WTC11 (cell line): ENCODE measurements at regions not wholly inside any gene's neighbourhood (a gene's known extent, or its start where the extent isn't known, plus 50 kb on each side); places are given as distances from the start of the nearest gene placed in this dataset.

Experiments used
- ATAC-seq: fragments of 200-7000 bp; cut with Tn5 transposase; 2 replicates; pipeline ENCODE4 v1.10.0; 2021; ENCODE audit warnings: mild to moderate bottlenecking, moderate library complexity
- CTCF ChIA-PET: fragments of 300-600 bp; sonication (Branson Sonifier 250); formaldehyde crosslinking; loops from one replicate; lab custom pipeline; 2021; ENCODE audit warnings: antibody characterized with exemption; lab: Charles Lee
- POLR2A ChIA-PET: fragments of 350-600 bp; sonication (Branson Sonifier 250); formaldehyde crosslinking; loops from one replicate; lab custom pipeline; 2021; ENCODE audit warnings: antibody characterized with exemption; lab: Charles Lee
- DNase-seq: peaks from one replicate; pipeline ENCODE4 v3.0.0; 2021; ENCODE audit warnings: low spot score
- H3K27ac Mint-ChIP-seq: 2 replicates; pipeline ENCODE4 v1.8.0; 2021; ENCODE audit warnings: mixed read lengths
- H3K27me3 Mint-ChIP-seq: 2 replicates; pipeline ENCODE4 v1.8.0; 2021; ENCODE audit warnings: low read depth, mild to moderate bottlenecking, moderate library complexity, mixed read lengths
- H3K36me3 Mint-ChIP-seq: 2 replicates; pipeline ENCODE4 v1.8.0; 2021; ENCODE audit warnings: mixed read lengths
- H3K4me1 Mint-ChIP-seq: 2 replicates; pipeline ENCODE4 v1.8.0; 2022; ENCODE audit warnings: mixed read lengths
- H3K4me3 Mint-ChIP-seq: 2 replicates; pipeline ENCODE4 v1.8.0; 2021; ENCODE audit warnings: mild to moderate bottlenecking, moderate library complexity, mixed read lengths
- H3K9me3 Mint-ChIP-seq: 2 replicates; pipeline ENCODE4 v1.8.0; 2021; ENCODE audit warnings: mixed read lengths
- ATF1 ChIP-seq: sonication (generic); formaldehyde crosslinking; IDR thresholded peaks from 2 replicates; pipeline ENCODE4 v1.8.1; 2023; ENCODE audit warnings: mild to moderate bottlenecking, moderate library complexity, missing genetic modification reagents
- CREB1 ChIP-seq: sonication (generic); formaldehyde crosslinking; IDR thresholded peaks from 2 replicates; pipeline ENCODE4 v1.8.0; 2023; ENCODE audit warnings: mild to moderate bottlenecking, missing genetic modification reagents
- ESRRA ChIP-seq: sonication (generic); formaldehyde crosslinking; IDR thresholded peaks from 2 replicates; pipeline ENCODE4 v1.8.1; 2022; ENCODE audit warnings: mild to moderate bottlenecking, missing genetic modification reagents, borderline replicate concordance
- ETV6 ChIP-seq: sonication (generic); formaldehyde crosslinking; IDR thresholded peaks from 2 replicates; pipeline ENCODE4 v1.8.1; 2022; ENCODE audit warnings: mild to moderate bottlenecking, missing genetic modification reagents
- JUN ChIP-seq: sonication (generic); formaldehyde crosslinking; IDR thresholded peaks from 2 replicates; pipeline ENCODE4 v1.8.0; 2023; ENCODE audit warnings: mild to moderate bottlenecking, missing genetic modification reagents
- MAX ChIP-seq: sonication (generic); formaldehyde crosslinking; IDR thresholded peaks from 2 replicates; pipeline ENCODE4 v1.8.0; 2022; ENCODE audit warnings: mild to moderate bottlenecking, missing genetic modification reagents
- MXD4 ChIP-seq: fragments of 250-450 bp; sonication (Bioruptor Pico); IDR thresholded peaks from 2 replicates; pipeline ENCODE4 v1.8.0; 2021; ENCODE audit warnings: mild to moderate bottlenecking, moderate library complexity, borderline replicate concordance
- MYBL2 ChIP-seq: sonication (generic); formaldehyde crosslinking; IDR thresholded peaks from 2 replicates; pipeline ENCODE4 v1.8.1; 2023; ENCODE audit warnings: mild to moderate bottlenecking, moderate library complexity, missing genetic modification reagents
- SMAD3 ChIP-seq: sonication (generic); formaldehyde crosslinking; IDR thresholded peaks from 2 replicates; pipeline ENCODE4 v1.8.0; 2022; ENCODE audit warnings: missing genetic modification reagents, mild to moderate bottlenecking, borderline replicate concordance
- TCF7 ChIP-seq: sonication (generic); formaldehyde crosslinking; IDR thresholded peaks from 2 replicates; pipeline ENCODE4 v1.8.0; 2022; ENCODE audit warnings: mild to moderate bottlenecking, low read depth, missing genetic modification reagents, moderate library complexity
- TEAD1 ChIP-seq: sonication (generic); formaldehyde crosslinking; IDR thresholded peaks from 2 replicates; pipeline ENCODE4 v1.8.0; 2022; ENCODE audit warnings: mild to moderate bottlenecking, missing genetic modification reagents
- USF1 ChIP-seq: sonication (generic); formaldehyde crosslinking; IDR thresholded peaks from 2 replicates; pipeline ENCODE4 v1.8.0; 2022; ENCODE audit warnings: mild to moderate bottlenecking, missing genetic modification reagents
- USF2 ChIP-seq: sonication (generic); formaldehyde crosslinking; IDR thresholded peaks from 2 replicates; pipeline ENCODE4 v1.8.1; 2023; ENCODE audit warnings: mild to moderate bottlenecking, missing genetic modification reagents, moderate library complexity
- ZNF232 ChIP-seq: sonication (generic); formaldehyde crosslinking; IDR thresholded peaks from 2 replicates; pipeline ENCODE4 v1.8.0; 2022; ENCODE audit warnings: mild to moderate bottlenecking, missing genetic modification reagents
- ZNF396 ChIP-seq: fragments of 250-450 bp; sonication (Bioruptor Pico); IDR thresholded peaks from 2 replicates; pipeline ENCODE4 v1.8.0; 2021; ENCODE audit warnings: mild to moderate bottlenecking, moderate library complexity, borderline replicate concordance
- ZNF416 ChIP-seq: fragments of 250-450 bp; sonication (Bioruptor Pico); IDR thresholded peaks from 2 replicates; pipeline ENCODE4 v1.9.0; 2021; ENCODE audit warnings: mild to moderate bottlenecking, inconsistent platforms
- ZNF512 ChIP-seq: sonication (generic); formaldehyde crosslinking; IDR thresholded peaks from 2 replicates; pipeline ENCODE4 v1.8.1; 2022; ENCODE audit warnings: missing genetic modification reagents, borderline replicate concordance
- ZNF671 ChIP-seq: fragments of 250-450 bp; sonication (Bioruptor Pico); IDR thresholded peaks from 2 replicates; pipeline ENCODE4 v1.8.0; 2021; ENCODE audit warnings: mild to moderate bottlenecking
- TF ChIP-seq, protein P1 (sequence below): fragments of 250-450 bp; sonication (Bioruptor Pico); IDR thresholded peaks from 2 replicates; pipeline ENCODE4 v1.9.0; 2021; ENCODE audit warnings: mild to moderate bottlenecking
- TF ChIP-seq, protein P2 (sequence below): sonication (generic); formaldehyde crosslinking; IDR thresholded peaks from 2 replicates; pipeline ENCODE4 v1.8.1; 2022; ENCODE audit warnings: low read depth, mild to moderate bottlenecking, moderate library complexity, missing genetic modification reagents, borderline replicate concordance

- no peak for TF ChIP-seq USF1 (CRISPR knock-in tag)
- TF ChIP-seq ZNF416 (CRISPR knock-in tag): no peak
- TF ChIP-seq CREB1 (CRISPR knock-in tag): no peak
- TF ChIP-seq TEAD1 (CRISPR knock-in tag): no peak
These were observed 257.5 kb downstream of the MZT1 start (continued) for GRCh38 chr13:72469906-72470305.

DNA sequence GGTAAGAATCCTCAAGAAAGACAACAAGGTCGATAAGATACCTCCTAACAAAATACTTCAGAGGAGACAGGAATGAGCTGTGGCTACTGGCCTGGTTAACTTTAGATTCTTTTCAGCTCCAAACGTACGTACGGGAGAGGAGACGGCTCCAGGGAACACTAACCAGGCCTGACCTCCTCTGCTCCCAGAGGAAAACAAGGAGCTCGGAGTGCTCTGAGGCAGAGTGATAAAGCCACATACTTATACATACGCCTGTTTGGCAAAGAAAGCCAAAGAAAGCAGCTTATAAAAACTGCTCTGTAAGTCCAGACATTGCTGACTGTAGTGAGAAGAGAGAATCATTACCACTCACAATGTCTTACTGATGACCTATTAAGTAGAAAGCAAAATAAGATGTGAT, 263.9 kb downstream of the MZT1 start:
- no peaks in the 10 kb centered on the region for H3K36me3 Mint-ChIP-seq
- ChIA-PET POLR2A (no interaction called here), CTCF (no interaction called here)
- ATAC-seq (peak; percentile 38; the same call in 1 of the 2 replicates), DNase-seq (no peak)
- TF ChIP-seq ESRRA (CRISPR knock-in tag) (no peak), JUN (no peak), ATF1 (no peak)
- TF ChIP-seq, protein P1, sequence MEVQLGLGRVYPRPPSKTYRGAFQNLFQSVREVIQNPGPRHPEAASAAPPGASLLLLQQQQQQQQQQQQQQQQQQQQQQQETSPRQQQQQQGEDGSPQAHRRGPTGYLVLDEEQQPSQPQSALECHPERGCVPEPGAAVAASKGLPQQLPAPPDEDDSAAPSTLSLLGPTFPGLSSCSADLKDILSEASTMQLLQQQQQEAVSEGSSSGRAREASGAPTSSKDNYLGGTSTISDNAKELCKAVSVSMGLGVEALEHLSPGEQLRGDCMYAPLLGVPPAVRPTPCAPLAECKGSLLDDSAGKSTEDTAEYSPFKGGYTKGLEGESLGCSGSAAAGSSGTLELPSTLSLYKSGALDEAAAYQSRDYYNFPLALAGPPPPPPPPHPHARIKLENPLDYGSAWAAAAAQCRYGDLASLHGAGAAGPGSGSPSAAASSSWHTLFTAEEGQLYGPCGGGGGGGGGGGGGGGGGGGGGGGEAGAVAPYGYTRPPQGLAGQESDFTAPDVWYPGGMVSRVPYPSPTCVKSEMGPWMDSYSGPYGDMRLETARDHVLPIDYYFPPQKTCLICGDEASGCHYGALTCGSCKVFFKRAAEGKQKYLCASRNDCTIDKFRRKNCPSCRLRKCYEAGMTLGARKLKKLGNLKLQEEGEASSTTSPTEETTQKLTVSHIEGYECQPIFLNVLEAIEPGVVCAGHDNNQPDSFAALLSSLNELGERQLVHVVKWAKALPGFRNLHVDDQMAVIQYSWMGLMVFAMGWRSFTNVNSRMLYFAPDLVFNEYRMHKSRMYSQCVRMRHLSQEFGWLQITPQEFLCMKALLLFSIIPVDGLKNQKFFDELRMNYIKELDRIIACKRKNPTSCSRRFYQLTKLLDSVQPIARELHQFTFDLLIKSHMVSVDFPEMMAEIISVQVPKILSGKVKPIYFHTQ (CRISPR knock-in tag): no peak
- no peak overlapping the region for H3K4me3 Mint-ChIP-seq
- H3K4me1 Mint-ChIP-seq: peaks cover 4% of the 10 kb centered on the region
- H3K27ac Mint-ChIP-seq: no peak overlapping the region
- H3K27me3 Mint-ChIP-seq: peaks cover 4% of the 10 kb centered on the region
- no peaks in the 10 kb centered on the region for H3K9me3 Mint-ChIP-seq

DNA sequence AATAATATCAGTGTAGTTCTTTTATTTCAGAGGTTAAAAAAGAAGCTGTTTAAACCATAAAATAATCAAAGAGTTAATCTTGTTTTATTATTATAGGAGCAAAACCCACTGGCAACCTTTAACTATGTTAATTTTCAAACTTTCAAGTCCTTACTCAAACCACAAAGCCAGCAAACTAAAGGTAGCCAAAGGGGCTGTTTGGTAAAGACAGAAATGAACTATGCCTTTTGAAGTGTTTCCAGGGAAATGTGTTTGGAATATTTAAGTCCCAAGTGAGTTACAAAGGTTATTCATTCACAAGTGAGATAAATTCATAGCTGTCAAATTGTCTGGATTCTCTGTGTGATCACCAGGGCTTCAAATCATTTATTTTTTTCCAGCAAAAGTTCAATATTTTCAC, 264.7 kb downstream of the MZT1 start:
- CTCF ChIA-PET: no interaction called here
- Mint-ChIP-seq H3K36me3 (no peaks in the 10 kb centered on the region), H3K9me3 (no peaks in the 10 kb centered on the region)
- ATAC-seq: no peak
- no peak for DNase-seq
- no peak for TF ChIP-seq MYBL2 (CRISPR knock-in tag)
- no peak for TF ChIP-seq SMAD3 (CRISPR knock-in tag)
- no peak for TF ChIP-seq MXD4 (CRISPR knock-in tag)
- no peak for TF ChIP-seq ETV6 (CRISPR knock-in tag)
- TF ChIP-seq, all 79 proteins: peak for 0
- peaks cover 12% of the 10 kb centered on the region for H3K4me1 Mint-ChIP-seq
- H3K27me3 Mint-ChIP-seq: peaks cover 4% of the 10 kb centered on the region
- no peak overlapping the region for H3K4me3 Mint-ChIP-seq
- POLR2A ChIA-PET: no interaction called here
- no peak overlapping the region for H3K27ac Mint-ChIP-seq

DNA sequence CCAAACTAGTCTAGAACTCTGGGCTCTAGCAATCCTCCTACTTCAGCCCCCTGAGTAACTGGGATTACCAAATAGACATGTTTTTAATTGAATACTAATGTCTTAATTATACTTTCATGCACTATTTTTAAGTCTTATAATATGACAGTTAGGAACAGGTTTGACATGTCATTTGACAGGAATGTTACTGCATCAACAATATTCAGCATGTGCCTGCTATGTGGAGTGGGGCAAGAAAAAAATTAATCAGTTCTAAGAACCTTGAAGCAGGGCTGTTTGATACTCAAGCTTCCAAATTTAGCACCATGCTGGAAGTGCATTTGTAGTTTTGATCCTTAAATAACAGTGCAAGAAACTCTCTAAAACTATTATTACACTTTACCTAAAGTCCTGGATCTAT, 265.3 kb downstream of the MZT1 start:
- Mint-ChIP-seq H3K4me3 (no peak overlapping the region), H3K4me1 (peaks cover 15% of the 10 kb centered on the region), H3K36me3 (no peaks in the 10 kb centered on the region), H3K27me3 (peaks cover 4% of the 10 kb centered on the region), H3K27ac (no peak overlapping the region), H3K9me3 (no peaks in the 10 kb centered on the region)
- ChIA-PET CTCF (no interaction called here), POLR2A (no interaction called here)
- DNase-seq: no peak
- no peak for ATAC-seq
- TF ChIP-seq ZNF232 (CRISPR knock-in tag) (no peak), MAX (CRISPR knock-in tag) (no peak), JUN (no peak)

DNA sequence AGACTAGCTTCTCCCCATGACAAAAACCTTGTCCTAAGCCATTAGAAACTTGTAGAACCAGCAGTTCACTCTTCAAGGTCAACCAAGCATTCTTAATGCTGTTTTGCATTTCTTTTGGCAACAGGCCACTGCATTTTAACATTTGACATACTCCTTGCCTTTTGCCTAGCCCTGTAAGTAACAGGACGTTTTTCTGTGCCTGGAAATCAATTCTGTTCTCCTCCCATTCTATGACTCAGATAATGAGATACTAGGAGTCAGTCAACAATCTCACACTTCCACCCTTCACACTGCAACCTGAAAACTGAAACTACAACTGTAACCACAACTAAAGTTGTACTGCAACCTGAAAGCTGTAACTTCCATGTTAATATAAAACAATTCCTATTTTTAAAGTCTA, 268.7 kb downstream of the MZT1 start:
- peak; percentile 73 for ATAC-seq
- no peaks in the 10 kb centered on the region for H3K9me3 Mint-ChIP-seq
- H3K27ac Mint-ChIP-seq: 0 out of 2 replicates have a peak overlapping the region, but pooled peaks have one; percentile 15
- peaks cover 15% of the 10 kb centered on the region for H3K4me1 Mint-ChIP-seq
- H3K27me3 Mint-ChIP-seq: peaks cover 4% of the 10 kb centered on the region
- H3K4me3 Mint-ChIP-seq: no peak overlapping the region
- POLR2A ChIA-PET: no interaction called here
- CTCF ChIA-PET: interaction anchor here (0.7 kb wide), 1 partner anchor 10 kb away, joined by 3 read pairs; no protein-coding TSS in a partner anchor
- DNase-seq: no peak
- H3K36me3 Mint-ChIP-seq: no peaks in the 10 kb centered on the region
- no peak for TF ChIP-seq ZNF396 (CRISPR knock-in tag)
- no peak for TF ChIP-seq ZNF512 (CRISPR knock-in tag)
- TF ChIP-seq, protein P2, sequence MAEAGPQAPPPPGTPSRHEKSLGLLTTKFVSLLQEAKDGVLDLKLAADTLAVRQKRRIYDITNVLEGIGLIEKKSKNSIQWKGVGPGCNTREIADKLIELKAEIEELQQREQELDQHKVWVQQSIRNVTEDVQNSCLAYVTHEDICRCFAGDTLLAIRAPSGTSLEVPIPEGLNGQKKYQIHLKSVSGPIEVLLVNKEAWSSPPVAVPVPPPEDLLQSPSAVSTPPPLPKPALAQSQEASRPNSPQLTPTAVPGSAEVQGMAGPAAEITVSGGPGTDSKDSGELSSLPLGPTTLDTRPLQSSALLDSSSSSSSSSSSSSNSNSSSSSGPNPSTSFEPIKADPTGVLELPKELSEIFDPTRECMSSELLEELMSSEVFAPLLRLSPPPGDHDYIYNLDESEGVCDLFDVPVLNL: no peak
- TF ChIP-seq ZNF671 (CRISPR knock-in tag): no peak
- no peak for TF ChIP-seq ATF1
- TF ChIP-seq CREB1 (CRISPR knock-in tag): no peak
- no peak for TF ChIP-seq TCF7 (CRISPR knock-in tag)
- no peak for TF ChIP-seq USF2 (CRISPR knock-in tag)
